GM18909 (cell line): ENCODE measurements at regions not wholly inside any gene's neighbourhood (a gene's known extent, or its start where the extent isn't known, plus 50 kb on each side); places are given as distances from the start of the nearest gene placed in this dataset.
"Not testable (repeated sequence)": the region's sequence is repeated elsewhere in the genome, so short reads cannot be mapped to it uniquely, and the experiment has no call there.

Source experiments
- ATAC-seq: cut with Tn5 transposase; IDR thresholded peaks from one replicate; pipeline ENCODE4 v1.9.1; 2021; ENCODE audit warnings: mild to moderate bottlenecking; ENCODE audit not compliant: unreplicated experiment, poor library complexity

- ATAC-seq: not testable (repeated sequence)
These were observed 94.6 kb downstream of the TMEM121 start for GRCh38 chr14:105620865-105621471.

- not testable (repeated sequence) for ATAC-seq
These were observed 95.3 kb downstream of the TMEM121 start for GRCh38 chr14:105621479-105622328.

GRCh38 chr14:105622329-105622955, 96.1 kb downstream of the TMEM121 start:
- ATAC-seq: no peak

- not testable (repeated sequence) for ATAC-seq
These were observed 96.8 kb downstream of the TMEM121 start for GRCh38 chr14:105623178-105623577.

GRCh38 chr14:105624346-105624745, 98.0 kb downstream of the TMEM121 start:
- ATAC-seq: not testable (repeated sequence)

- ATAC-seq: not testable (repeated sequence)
These were observed 98.5 kb downstream of the TMEM121 start for GRCh38 chr14:105624749-105625434.

GRCh38 chr14:105625448-105625847, 99.1 kb downstream of the TMEM121 start:
- not testable (repeated sequence) for ATAC-seq

- not testable (repeated sequence) for ATAC-seq
These were observed 99.7 kb downstream of the TMEM121 start for GRCh38 chr14:105626111-105626510.

GRCh38 chr14:105626651-105627050, 100.3 kb downstream of the TMEM121 start:
- ATAC-seq: not testable (repeated sequence)

- ATAC-seq: not testable (repeated sequence)
These were observed 100.9 kb downstream of the TMEM121 start for GRCh38 chr14:105627287-105627686.

GRCh38 chr14:105627701-105628100, 101.3 kb downstream of the TMEM121 start:
- no peak for ATAC-seq

GRCh38 chr14:105628126-105628525, 101.7 kb downstream of the TMEM121 start:
- ATAC-seq: not testable (repeated sequence)

- not testable (repeated sequence) for ATAC-seq
These were observed 102.2 kb downstream of the TMEM121 start for GRCh38 chr14:105628531-105629067.

GRCh38 chr14:105629091-105629885, 102.9 kb downstream of the TMEM121 start:
- ATAC-seq: not testable (repeated sequence)

GRCh38 chr14:105629886-105630215, 103.5 kb downstream of the TMEM121 start:
- ATAC-seq: no peak

GRCh38 chr14:105630293-105630934, 104.0 kb downstream of the TMEM121 start:
- not testable (repeated sequence) for ATAC-seq

GRCh38 chr14:105630935-105631779, 104.8 kb downstream of the TMEM121 start:
- not testable (repeated sequence) for ATAC-seq

- ATAC-seq: no peak
These were observed 105.6 kb downstream of the TMEM121 start for GRCh38 chr14:105632010-105632409.
